CD8-positive, alpha-beta memory T cell (primary cell): ENCODE measurements at regions not wholly inside any gene's neighbourhood (a gene's known extent, or its start where the extent isn't known, plus 50 kb on each side); places are given as distances from the start of the nearest gene placed in this dataset.

Source experiments
- CTCF ChIA-PET: fragments of 350-600 bp; sonication (Branson Sonifier 250); formaldehyde crosslinking; loops from one replicate; lab custom pipeline; 2021; ENCODE audit warnings: antibody characterized with exemption; lab: Charles Lee
- POLR2A ChIA-PET: fragments of 350-600 bp; sonication (Branson Sonifier 250); formaldehyde crosslinking; loops from one replicate; lab custom pipeline; 2021; ENCODE audit warnings: antibody characterized with exemption; lab: Charles Lee
- DNase-seq, 5 donors: peaks; one replicate each; pipeline versions ENCODE4 v3.0.0 to v3.0.0-alpha.2; 2020 to 2022; ENCODE audit warnings: mixed read lengths in 1 of 5
- H3K27ac ChIP-seq: one replicate; pipeline ENCODE4 v1.7.0; 2013; ENCODE audit warnings: low read depth, mild to moderate bottlenecking, low read length, moderate library complexity
- H3K27me3 ChIP-seq: 2 replicates; pipeline ENCODE4 v1.7.0; 2013; ENCODE audit warnings: low read length, mild to moderate bottlenecking; ENCODE audit not compliant: insufficient read depth, poor library complexity, severe bottlenecking
- H3K36me3 ChIP-seq: 2 replicates; pipeline ENCODE4 v1.7.0; 2013; ENCODE audit warnings: mild to moderate bottlenecking, low read length, moderate library complexity; ENCODE audit not compliant: insufficient read depth
- H3K4me1 ChIP-seq: 2 replicates; pipeline ENCODE4 v1.7.0; 2013; ENCODE audit warnings: mild to moderate bottlenecking, low read length, moderate library complexity; ENCODE audit not compliant: insufficient read depth
- H3K4me3 ChIP-seq: 2 replicates; pipeline ENCODE4 v1.7.0; 2013; ENCODE audit warnings: mild to moderate bottlenecking, low read length
- H3K9me3 ChIP-seq: 2 replicates; pipeline ENCODE4 v1.7.0; 2013; ENCODE audit warnings: mild to moderate bottlenecking, low read length
- H3K27ac Mint-ChIP-seq, 8 donors: one replicate each; pipeline ENCODE4 v1.8.0; 2020 to 2021; ENCODE audit warnings: mixed read lengths in 8 of 8, mild to moderate bottlenecking in 6 of 8, inconsistent platforms in 3 of 8, moderate library complexity in 3 of 8
- H3K27me3 Mint-ChIP-seq, 2 donors: one replicate each; pipeline ENCODE4 v1.8.0; 2020 to 2021; ENCODE audit warnings: mixed read lengths in 2 of 2, mild to moderate bottlenecking in 1 of 2, moderate library complexity in 1 of 2
- H3K36me3 Mint-ChIP-seq, 3 donors: one replicate each; pipeline ENCODE4 v1.8.0; 2020 to 2021; ENCODE audit warnings: mixed read lengths in 3 of 3, inconsistent platforms in 1 of 3, mild to moderate bottlenecking in 1 of 3
- H3K4me1 Mint-ChIP-seq, 3 donors: one replicate each; pipeline ENCODE4 v1.8.0; 2020 to 2021; ENCODE audit warnings: mixed read lengths in 3 of 3, inconsistent platforms in 1 of 3, mild to moderate bottlenecking in 1 of 3
- H3K4me3 Mint-ChIP-seq, 7 donors: one replicate each; pipeline ENCODE4 v1.8.0; 2020 to 2021; ENCODE audit warnings: mixed read lengths in 7 of 7, mild to moderate bottlenecking in 6 of 7, moderate library complexity in 4 of 7, inconsistent platforms in 2 of 7
- H3K9me3 Mint-ChIP-seq, 5 donors: one replicate each; pipeline ENCODE4 v1.8.0; 2020 to 2022; ENCODE audit warnings: mixed read lengths in 5 of 5, mild to moderate bottlenecking in 3 of 5, moderate library complexity in 2 of 5, inconsistent platforms in 1 of 5

- CTCF ChIA-PET = no interaction called here
- Histone ChIP-seq H3K27me3 (no peaks in the 10 kb centered on the region), H3K9me3 (peaks cover 8% of the 10 kb centered on the region), H3K4me1 (no peaks in the 10 kb centered on the region), H3K27ac (no peak overlapping the region), H3K36me3 (no peaks in the 10 kb centered on the region), H3K4me3 (no peak overlapping the region)
- H3K4me3 Mint-ChIP-seq = no peak overlapping the region
- H3K27me3 Mint-ChIP-seq = peaks cover 12 to 28% of the 10 kb centered on the region in 2 donors
- no peak for DNase-seq
- no peak overlapping the region for H3K27ac Mint-ChIP-seq
- H3K4me1 Mint-ChIP-seq = no peaks in the 10 kb centered on the region
- POLR2A ChIA-PET = no interaction called here
- peaks cover 0 to 6% (median 5%) of the 10 kb centered on the region in 3 donors for H3K36me3 Mint-ChIP-seq
- H3K9me3 Mint-ChIP-seq = peaks cover 15 to 31% (median 24%) of the 10 kb centered on the region in 5 donors
These were observed 421.2 kb downstream of the CCDC91 start for GRCh38 chr12:28611449-28611848.

GRCh38 chr12:28618171-28618570 lies 427.9 kb downstream of the CCDC91 start:
- Mint-ChIP-seq H3K9me3 (peaks cover 0 to 14% (median 8%) of the 10 kb centered on the region in 5 donors), H3K4me3 (no peak overlapping the region), H3K27ac (no peak overlapping the region), H3K27me3 (peaks cover 2 to 18% of the 10 kb centered on the region in 2 donors), H3K4me1 (no peaks in the 10 kb centered on the region), H3K36me3 (peaks cover 0 to 1% (median 0%) of the 10 kb centered on the region in 3 donors)
- ChIA-PET POLR2A (no interaction called here), CTCF (no interaction called here)
- Histone ChIP-seq H3K27me3 (no peaks in the 10 kb centered on the region), H3K36me3 (no peaks in the 10 kb centered on the region), H3K4me1 (no peaks in the 10 kb centered on the region), H3K27ac (no peak overlapping the region), H3K4me3 (no peak overlapping the region), H3K9me3 (no peaks in the 10 kb centered on the region)
- DNase-seq = no peak

GRCh38 chr12:28618772-28619171 lies 428.5 kb downstream of the CCDC91 start:
- no peaks in the 10 kb centered on the region for H3K4me1 ChIP-seq
- H3K36me3 Mint-ChIP-seq = no peaks in the 10 kb centered on the region
- ChIA-PET CTCF (no interaction called here), POLR2A (no interaction called here)
- no peak for DNase-seq
- H3K4me3 ChIP-seq = no peak overlapping the region
- H3K9me3 ChIP-seq = no peaks in the 10 kb centered on the region
- no peaks in the 10 kb centered on the region for H3K27me3 ChIP-seq
- no peaks in the 10 kb centered on the region for H3K4me1 Mint-ChIP-seq
- no peak overlapping the region for H3K4me3 Mint-ChIP-seq
- H3K9me3 Mint-ChIP-seq = peaks cover 0 to 14% (median 8%) of the 10 kb centered on the region in 5 donors
- no peak overlapping the region for H3K27ac Mint-ChIP-seq
- no peak overlapping the region for H3K27ac ChIP-seq
- H3K27me3 Mint-ChIP-seq = peaks cover 2 to 12% of the 10 kb centered on the region in 2 donors
- H3K36me3 ChIP-seq = no peaks in the 10 kb centered on the region

GRCh38 chr12:28620281-28620680 lies 430.0 kb downstream of the CCDC91 start:
- Mint-ChIP-seq H3K27me3 (peaks cover 0 to 6% of the 10 kb centered on the region in 2 donors), H3K36me3 (no peaks in the 10 kb centered on the region), H3K4me1 (no peaks in the 10 kb centered on the region), H3K27ac (no peak overlapping the region), H3K4me3 (no peak overlapping the region), H3K9me3 (peaks cover 0 to 13% (median 6%) of the 10 kb centered on the region in 5 donors)
- Histone ChIP-seq H3K9me3 (no peaks in the 10 kb centered on the region), H3K27ac (no peak overlapping the region), H3K4me3 (no peak overlapping the region), H3K36me3 (no peaks in the 10 kb centered on the region), H3K4me1 (no peaks in the 10 kb centered on the region), H3K27me3 (no peaks in the 10 kb centered on the region)
- ChIA-PET CTCF (no interaction called here), POLR2A (no interaction called here)
- DNase-seq = no peak

GRCh38 chr12:28622406-28622805 lies 432.1 kb downstream of the CCDC91 start:
- Histone ChIP-seq H3K4me3 (no peak overlapping the region), H3K27ac (no peak overlapping the region), H3K9me3 (no peaks in the 10 kb centered on the region), H3K4me1 (no peaks in the 10 kb centered on the region), H3K36me3 (no peaks in the 10 kb centered on the region), H3K27me3 (no peaks in the 10 kb centered on the region)
- ChIA-PET CTCF (no interaction called here), POLR2A (no interaction called here)
- H3K27ac Mint-ChIP-seq = no peak overlapping the region
- H3K27me3 Mint-ChIP-seq = no peaks in the 10 kb centered on the region
- H3K4me1 Mint-ChIP-seq = no peaks in the 10 kb centered on the region
- H3K4me3 Mint-ChIP-seq = no peak overlapping the region
- H3K9me3 Mint-ChIP-seq = no peaks in the 10 kb centered on the region
- no peaks in the 10 kb centered on the region for H3K36me3 Mint-ChIP-seq
- no peak for DNase-seq

- POLR2A ChIA-PET = no interaction called here
- no peak for DNase-seq
- H3K27me3 Mint-ChIP-seq = peaks cover 0 to 5% of the 10 kb centered on the region in 2 donors
- Histone ChIP-seq H3K27ac (no peak overlapping the region), H3K4me1 (no peaks in the 10 kb centered on the region), H3K27me3 (no peaks in the 10 kb centered on the region), H3K4me3 (no peak overlapping the region), H3K36me3 (no peaks in the 10 kb centered on the region), H3K9me3 (no peaks in the 10 kb centered on the region)
- H3K9me3 Mint-ChIP-seq = no peaks in the 10 kb centered on the region
- no peaks in the 10 kb centered on the region for H3K36me3 Mint-ChIP-seq
- H3K4me1 Mint-ChIP-seq = no peaks in the 10 kb centered on the region
- peak overlapping the region in 1 of 8 donors; percentile 46 for H3K27ac Mint-ChIP-seq
- CTCF ChIA-PET = no interaction called here
- no peak overlapping the region for H3K4me3 Mint-ChIP-seq
These were observed 436.2 kb downstream of the CCDC91 start for GRCh38 chr12:28626504-28626903.

- H3K27ac Mint-ChIP-seq = no peak overlapping the region
- no peak overlapping the region for H3K4me3 ChIP-seq
- H3K27me3 ChIP-seq = no peaks in the 10 kb centered on the region
- CTCF ChIA-PET = no interaction called here
- H3K4me3 Mint-ChIP-seq = no peak overlapping the region
- H3K9me3 ChIP-seq = no peaks in the 10 kb centered on the region
- H3K27me3 Mint-ChIP-seq = peaks cover 0 to 9% of the 10 kb centered on the region in 2 donors
- POLR2A ChIA-PET = no interaction called here
- no peaks in the 10 kb centered on the region for H3K36me3 ChIP-seq
- H3K9me3 Mint-ChIP-seq = no peaks in the 10 kb centered on the region
- no peaks in the 10 kb centered on the region for H3K4me1 Mint-ChIP-seq
- H3K36me3 Mint-ChIP-seq = peaks cover 0 to 2% (median 0%) of the 10 kb centered on the region in 3 donors
- no peak for DNase-seq
- no peaks in the 10 kb centered on the region for H3K4me1 ChIP-seq
- no peak overlapping the region for H3K27ac ChIP-seq
These were observed 439.4 kb downstream of the CCDC91 start for GRCh38 chr12:28629691-28630090.

- H3K36me3 Mint-ChIP-seq = peaks cover 0 to 2% (median 0%) of the 10 kb centered on the region in 3 donors
- H3K9me3 Mint-ChIP-seq = peaks cover 0 to 2% (median 0%) of the 10 kb centered on the region in 5 donors
- no peak overlapping the region for H3K27ac ChIP-seq
- H3K4me3 ChIP-seq = no peak overlapping the region
- CTCF ChIA-PET = no interaction called here
- no peaks in the 10 kb centered on the region for H3K4me1 Mint-ChIP-seq
- no peak for DNase-seq
- H3K9me3 ChIP-seq = no peaks in the 10 kb centered on the region
- H3K4me3 Mint-ChIP-seq = no peak overlapping the region
- no peaks in the 10 kb centered on the region for H3K27me3 ChIP-seq
- POLR2A ChIA-PET = no interaction called here
- no peak overlapping the region for H3K27ac Mint-ChIP-seq
- peaks cover 0 to 9% of the 10 kb centered on the region in 2 donors for H3K27me3 Mint-ChIP-seq
- no peaks in the 10 kb centered on the region for H3K4me1 ChIP-seq
- no peaks in the 10 kb centered on the region for H3K36me3 ChIP-seq
These were observed 441.6 kb downstream of the CCDC91 start for GRCh38 chr12:28631831-28632230.
